Mucosa of descending colon (tissue), 3 donors: ENCODE measurements at regions not wholly inside any gene's neighbourhood (a gene's known extent, or its start where the extent isn't known, plus 50 kb on each side); places are given as distances from the start of the nearest gene placed in this dataset.

ENCODE experiments used
- ATAC-seq: fragments of 200-7000 bp; cut with Tn5 transposase; one replicate; pipeline ENCODE4 v1.9.1; 2020; ENCODE audit warnings: mild to moderate bottlenecking, moderate library complexity
- DNase-seq, 3 donors: peaks; one replicate each; pipeline ENCODE4 v3.0.0-alpha.2; 2020
- H3K36me3 ChIP-seq: fragments of 200-600 bp; one replicate; pipeline ENCODE4 v1.8.0; 2021; ENCODE audit warnings: low read depth, mild to moderate bottlenecking
- H3K4me1 ChIP-seq: fragments of 200-600 bp; one replicate; pipeline ENCODE4 v1.8.0; 2021; ENCODE audit warnings: low read depth, mild to moderate bottlenecking
- H3K4me3 ChIP-seq: fragments of 200-600 bp; one replicate; pipeline ENCODE4 v1.8.0; 2021; ENCODE audit warnings: mild to moderate bottlenecking
- H3K9me3 ChIP-seq: fragments of 200-600 bp; one replicate; pipeline ENCODE4 v1.8.0; 2021; ENCODE audit warnings: mild to moderate bottlenecking
- CTCF ChIP-seq: fragments of 200-600 bp; IDR thresholded peaks from one replicate; pipeline ENCODE4 v1.8.0; 2022; ENCODE audit warnings: antibody characterized with exemption, mild to moderate bottlenecking
- intact Hi-C, 2 donors: fragments of 100-400 bp; cut with DNase I in 1 of 2; cut with micrococcal nuclease in 1 of 2; formaldehyde crosslinking; loops; one replicate each; pipeline versions ENCODE4 v1.11.0 to v1.11.1; 2022; cut with DNase I, micrococcal nuclease
- donor health status: DM: no; HTN: no; CAD: no; lungs with moderate emphysema.
- donor health status: DM: no; HTN: no; CAD: no.
- donor health status: DM: no; HTN: yes; CAD: no.

DNA sequence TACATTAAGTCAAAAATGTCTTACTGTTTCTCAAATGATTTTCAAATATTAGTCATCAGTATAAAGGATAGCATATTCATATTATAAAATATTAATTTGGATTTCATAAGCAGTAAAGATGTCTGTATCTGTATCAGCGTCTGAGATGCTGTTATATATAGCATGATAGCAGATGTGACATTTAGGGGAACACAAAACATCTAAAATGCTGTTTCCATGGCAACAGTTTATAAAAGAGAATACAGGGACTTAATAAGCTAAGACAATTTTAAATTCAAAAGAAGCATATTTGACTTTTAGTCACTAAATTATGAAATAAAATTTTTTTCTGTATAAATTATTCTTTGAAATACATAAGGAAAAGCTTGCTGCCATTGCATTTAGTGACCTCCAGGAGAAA, 432.2 kb downstream of the PDGFC start:
- H3K36me3 ChIP-seq: no peaks in the 10 kb centered on the region
- no peak for TF ChIP-seq CTCF
- no peaks in the 10 kb centered on the region for H3K4me1 ChIP-seq
- no peak overlapping the region for H3K4me3 ChIP-seq
- no peaks in the 10 kb centered on the region for H3K9me3 ChIP-seq
- DNase-seq (no peak), ATAC-seq (no peak)
- intact Hi-C loops: no loop called here

- Histone ChIP-seq H3K9me3 (no peaks in the 10 kb centered on the region), H3K4me1 (no peaks in the 10 kb centered on the region), H3K36me3 (no peaks in the 10 kb centered on the region), H3K4me3 (no peak overlapping the region)
- ATAC-seq (no peak), DNase-seq (no peak)
- intact Hi-C loops: no loop called here
- TF ChIP-seq CTCF: no peak
These were observed 432.8 kb downstream of the PDGFC start for GRCh38 chr4:156538651-156539257.

DNA sequence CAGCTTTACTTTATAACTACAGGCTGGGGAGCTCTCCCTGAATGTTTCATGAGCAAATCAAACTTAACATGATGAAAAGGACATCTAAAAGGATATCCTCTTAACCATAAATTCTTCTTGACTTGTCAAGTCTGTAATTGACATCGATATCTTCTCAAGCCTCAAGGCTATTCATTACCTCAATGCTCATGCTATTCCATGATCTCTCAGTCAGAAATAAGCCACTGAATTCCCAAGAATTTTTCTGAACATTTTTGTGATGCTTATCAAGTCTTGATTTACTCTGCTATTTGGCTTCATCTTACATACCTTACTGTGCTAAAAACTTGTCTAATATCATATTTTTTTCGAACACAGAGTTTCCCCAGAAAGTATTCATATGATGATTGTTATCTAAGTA, 433.4 kb downstream of the PDGFC start:
- no peaks in the 10 kb centered on the region for H3K4me1 ChIP-seq
- ATAC-seq (no peak), DNase-seq (no peak)
- H3K36me3 ChIP-seq: no peaks in the 10 kb centered on the region
- no peak overlapping the region for H3K4me3 ChIP-seq
- no peaks in the 10 kb centered on the region for H3K9me3 ChIP-seq
- TF ChIP-seq CTCF: no peak
- intact Hi-C loops: no loop called here

GRCh38 chr4:156537286-156537685, 434.3 kb downstream of the PDGFC start:
- ATAC-seq (no peak), DNase-seq (no peak)
- H3K36me3 ChIP-seq: no peaks in the 10 kb centered on the region
- no peak overlapping the region for H3K4me3 ChIP-seq
- H3K9me3 ChIP-seq: no peaks in the 10 kb centered on the region
- H3K4me1 ChIP-seq: no peaks in the 10 kb centered on the region
- TF ChIP-seq CTCF: no peak
- intact Hi-C loops: no loop called here

- TF ChIP-seq CTCF: no peak
- no peaks in the 10 kb centered on the region for H3K4me1 ChIP-seq
- intact Hi-C loops: no loop called here
- H3K36me3 ChIP-seq: no peaks in the 10 kb centered on the region
- ATAC-seq (no peak), DNase-seq (no peak)
- H3K9me3 ChIP-seq: no peaks in the 10 kb centered on the region
- no peak overlapping the region for H3K4me3 ChIP-seq
These were observed 434.9 kb downstream of the PDGFC start for GRCh38 chr4:156536661-156537060.

- Histone ChIP-seq H3K4me3 (no peak overlapping the region), H3K9me3 (no peaks in the 10 kb centered on the region), H3K36me3 (no peaks in the 10 kb centered on the region), H3K4me1 (no peaks in the 10 kb centered on the region)
- DNase-seq (no peak), ATAC-seq (no peak)
- TF ChIP-seq CTCF: no peak
- intact Hi-C loops: no loop called here
These were observed 437.4 kb downstream of the PDGFC start for GRCh38 chr4:156534205-156534604.
